ENCODE measurements at regions not wholly inside any gene's neighbourhood (a gene's known extent, or its start where the extent isn't known, plus 50 kb on each side); places are given as distances from the start of the nearest gene placed in this dataset.

GRCh38 chr4:86441175-86441936 is 81.5 kb upstream of the MAPK10 start:
- peaks cover 0 to 5% (median 4%) of the 10 kb centered on the region in 3 donors for H3K9me3 Mint-ChIP-seq
- Histone ChIP-seq H3K4me3 (ENCODE audit: control insufficient read depth in 1 of 2, extremely low read depth in 1 of 2, low read length in 1 of 2) (no peak overlapping the region), H3K4me1 (ENCODE audit: control insufficient read depth in 1 of 2, extremely low read depth in 1 of 2, insufficient read depth in 2 of 2, low read length in 2 of 2) (no peaks in the 10 kb centered on the region), H3K27me3 (replicated peaks in 1 of 2; ENCODE audit: control insufficient read depth in 2 of 2, extremely low read depth in 1 of 2, insufficient read depth in 2 of 2, low read length in 1 of 2) (no peaks in the 10 kb centered on the region), H3K9me3 (no peaks in the 10 kb centered on the region), H3K27ac (ENCODE audit: low read length) (no peak overlapping the region), H3K36me3 (ENCODE audit: control insufficient read depth in 2 of 2, extremely low read depth in 1 of 2, insufficient read depth in 1 of 2, low read length in 1 of 2) (no peaks in the 10 kb centered on the region)
- H3K4me3 Mint-ChIP-seq: no peak overlapping the region
- CTCF ChIA-PET: no interaction called here
- H3K27ac Mint-ChIP-seq: no peak overlapping the region
- 60% methylated on average over 3 of the region's 3 CpGs for WGBS (ENCODE audit: insufficient coverage)
- DNase-seq: no peak
- peaks cover 3% of the 10 kb centered on the region in 2 donors for H3K27me3 Mint-ChIP-seq
- no peaks in the 10 kb centered on the region for H3K4me1 Mint-ChIP-seq
- no peaks in the 10 kb centered on the region for H3K36me3 Mint-ChIP-seq
- POLR2A ChIA-PET: no interaction called here
- no peak for ATAC-seq (replicated peaks in 1 of 4)

- H3K4me1 ChIP-seq (ENCODE audit: control insufficient read depth in 1 of 2, extremely low read depth in 1 of 2, insufficient read depth in 2 of 2, low read length in 2 of 2): no peaks in the 10 kb centered on the region
- CTCF ChIA-PET: no interaction called here
- Mint-ChIP-seq H3K36me3 (no peaks in the 10 kb centered on the region), H3K27me3 (peaks cover 3% of the 10 kb centered on the region in 2 donors), H3K9me3 (peaks cover 0 to 5% (median 4%) of the 10 kb centered on the region in 3 donors), H3K27ac (no peak overlapping the region), H3K4me1 (no peaks in the 10 kb centered on the region), H3K4me3 (no peak overlapping the region)
- POLR2A ChIA-PET: no interaction called here
- H3K36me3 ChIP-seq (ENCODE audit: control insufficient read depth in 2 of 2, extremely low read depth in 1 of 2, insufficient read depth in 1 of 2, low read length in 1 of 2): no peaks in the 10 kb centered on the region
- H3K4me3 ChIP-seq (ENCODE audit: control insufficient read depth in 1 of 2, extremely low read depth in 1 of 2, low read length in 1 of 2): no peak overlapping the region
- no peak overlapping the region for H3K27ac ChIP-seq (ENCODE audit: low read length)
- no peaks in the 10 kb centered on the region for H3K27me3 ChIP-seq (replicated peaks in 1 of 2; ENCODE audit: control insufficient read depth in 2 of 2, extremely low read depth in 1 of 2, insufficient read depth in 2 of 2, low read length in 1 of 2)
- ATAC-seq (replicated peaks in 1 of 4) (no peak), DNase-seq (no peak)
- H3K9me3 ChIP-seq: no peaks in the 10 kb centered on the region
These were observed 83.0 kb upstream of the MAPK10 start for GRCh38 chr4:86442881-86443280.

GRCh38 chr4:86443495-86443894 is 83.6 kb upstream of the MAPK10 start:
- H3K4me3 ChIP-seq (ENCODE audit: control insufficient read depth in 1 of 2, extremely low read depth in 1 of 2, low read length in 1 of 2): no peak overlapping the region
- no peaks in the 10 kb centered on the region for H3K27me3 ChIP-seq (replicated peaks in 1 of 2; ENCODE audit: control insufficient read depth in 2 of 2, extremely low read depth in 1 of 2, insufficient read depth in 2 of 2, low read length in 1 of 2)
- ATAC-seq (replicated peaks in 1 of 4) (no peak), DNase-seq (no peak)
- no peak overlapping the region for H3K27ac ChIP-seq (ENCODE audit: low read length)
- ChIA-PET CTCF (no interaction called here), POLR2A (no interaction called here)
- Mint-ChIP-seq H3K36me3 (no peaks in the 10 kb centered on the region), H3K27ac (no peak overlapping the region), H3K4me1 (no peaks in the 10 kb centered on the region), H3K27me3 (peaks cover 3% of the 10 kb centered on the region in 2 donors), H3K4me3 (no peak overlapping the region), H3K9me3 (peaks cover 0 to 5% (median 4%) of the 10 kb centered on the region in 3 donors)
- WGBS (ENCODE audit: insufficient coverage): 46% methylated on average over 6 of the region's 8 CpGs
- no peaks in the 10 kb centered on the region for H3K36me3 ChIP-seq (ENCODE audit: control insufficient read depth in 2 of 2, extremely low read depth in 1 of 2, insufficient read depth in 1 of 2, low read length in 1 of 2)
- H3K9me3 ChIP-seq: no peaks in the 10 kb centered on the region
- H3K4me1 ChIP-seq (ENCODE audit: control insufficient read depth in 1 of 2, extremely low read depth in 1 of 2, insufficient read depth in 2 of 2, low read length in 2 of 2): no peaks in the 10 kb centered on the region

GRCh38 chr4:86446996-86447395 is 87.1 kb upstream of the MAPK10 start:
- Histone ChIP-seq H3K4me3 (ENCODE audit: control insufficient read depth in 1 of 2, extremely low read depth in 1 of 2, low read length in 1 of 2) (no peak overlapping the region), H3K4me1 (ENCODE audit: control insufficient read depth in 1 of 2, extremely low read depth in 1 of 2, insufficient read depth in 2 of 2, low read length in 2 of 2) (no peaks in the 10 kb centered on the region), H3K27ac (ENCODE audit: low read length) (no peak overlapping the region), H3K9me3 (no peaks in the 10 kb centered on the region), H3K36me3 (ENCODE audit: control insufficient read depth in 2 of 2, extremely low read depth in 1 of 2, insufficient read depth in 1 of 2, low read length in 1 of 2) (no peaks in the 10 kb centered on the region), H3K27me3 (replicated peaks in 1 of 2; ENCODE audit: control insufficient read depth in 2 of 2, extremely low read depth in 1 of 2, insufficient read depth in 2 of 2, low read length in 1 of 2) (peaks cover 0 to 2% of the 10 kb centered on the region in 2 experiments)
- Mint-ChIP-seq H3K27ac (no peak overlapping the region), H3K9me3 (peaks cover 0 to 5% (median 4%) of the 10 kb centered on the region in 3 donors), H3K4me1 (no peaks in the 10 kb centered on the region), H3K4me3 (no peak overlapping the region), H3K27me3 (peaks cover 8 to 15% of the 10 kb centered on the region in 2 donors), H3K36me3 (no peaks in the 10 kb centered on the region)
- CTCF ChIA-PET: no interaction called here
- ATAC-seq (replicated peaks in 1 of 4) (no peak), DNase-seq (no peak)
- POLR2A ChIA-PET: no interaction called here
- no CpG with 5 or more reads among the region's 5 CpGs for WGBS (ENCODE audit: insufficient coverage)

GRCh38 chr4:86448871-86449270 is 89.0 kb upstream of the MAPK10 start:
- Histone ChIP-seq H3K27me3 (replicated peaks in 1 of 2; ENCODE audit: control insufficient read depth in 2 of 2, extremely low read depth in 1 of 2, insufficient read depth in 2 of 2, low read length in 1 of 2) (peaks cover 0 to 10% of the 10 kb centered on the region in 2 experiments), H3K27ac (ENCODE audit: low read length) (no peak overlapping the region), H3K4me1 (ENCODE audit: control insufficient read depth in 1 of 2, extremely low read depth in 1 of 2, insufficient read depth in 2 of 2, low read length in 2 of 2) (no peaks in the 10 kb centered on the region), H3K36me3 (ENCODE audit: control insufficient read depth in 2 of 2, extremely low read depth in 1 of 2, insufficient read depth in 1 of 2, low read length in 1 of 2) (no peaks in the 10 kb centered on the region), H3K9me3 (no peaks in the 10 kb centered on the region), H3K4me3 (ENCODE audit: control insufficient read depth in 1 of 2, extremely low read depth in 1 of 2, low read length in 1 of 2) (no peak overlapping the region)
- CTCF ChIA-PET: no interaction called here
- no peak overlapping the region for H3K4me3 Mint-ChIP-seq
- H3K9me3 Mint-ChIP-seq: peaks cover 0 to 5% (median 0%) of the 10 kb centered on the region in 3 donors
- peaks cover 4 to 22% of the 10 kb centered on the region in 2 donors for H3K27me3 Mint-ChIP-seq
- H3K36me3 Mint-ChIP-seq: no peaks in the 10 kb centered on the region
- H3K4me1 Mint-ChIP-seq: no peaks in the 10 kb centered on the region
- WGBS (ENCODE audit: insufficient coverage): 46% methylated on average over 5 of the region's 9 CpGs
- POLR2A ChIA-PET: no interaction called here
- no peak overlapping the region for H3K27ac Mint-ChIP-seq
- DNase-seq: no peak
- ATAC-seq (replicated peaks in 1 of 4): no peak

- Histone ChIP-seq H3K9me3 (no peaks in the 10 kb centered on the region), H3K4me1 (ENCODE audit: control insufficient read depth in 1 of 2, extremely low read depth in 1 of 2, insufficient read depth in 2 of 2, low read length in 2 of 2) (no peaks in the 10 kb centered on the region), H3K27ac (ENCODE audit: low read length) (no peak overlapping the region), H3K4me3 (ENCODE audit: control insufficient read depth in 1 of 2, extremely low read depth in 1 of 2, low read length in 1 of 2) (no peak overlapping the region), H3K36me3 (ENCODE audit: control insufficient read depth in 2 of 2, extremely low read depth in 1 of 2, insufficient read depth in 1 of 2, low read length in 1 of 2) (no peaks in the 10 kb centered on the region), H3K27me3 (replicated peaks in 1 of 2; ENCODE audit: control insufficient read depth in 2 of 2, extremely low read depth in 1 of 2, insufficient read depth in 2 of 2, low read length in 1 of 2) (peaks cover 0 to 10% of the 10 kb centered on the region in 2 experiments)
- 63% methylated on average over 1 of the region's 5 CpGs for WGBS (ENCODE audit: insufficient coverage)
- DNase-seq (no peak), ATAC-seq (replicated peaks in 1 of 4) (no peak)
- peaks cover 0 to under 1% (median 0%) of the 10 kb centered on the region in 3 donors for H3K9me3 Mint-ChIP-seq
- no peak overlapping the region for H3K4me3 Mint-ChIP-seq
- H3K27ac Mint-ChIP-seq: no peak overlapping the region
- H3K4me1 Mint-ChIP-seq: no peaks in the 10 kb centered on the region
- ChIA-PET POLR2A (no interaction called here), CTCF (no interaction called here)
- H3K27me3 Mint-ChIP-seq: peaks cover 11 to 27% of the 10 kb centered on the region in 2 donors
- H3K36me3 Mint-ChIP-seq: no peaks in the 10 kb centered on the region
These were observed 90.1 kb upstream of the MAPK10 start for GRCh38 chr4:86449746-86450588.
